GM12874 (cell line): ENCODE measurements at regions not wholly inside any gene's neighbourhood (a gene's known extent, or its start where the extent isn't known, plus 50 kb on each side); places are given as distances from the start of the nearest gene placed in this dataset.

Experiments used
- CTCF ChIP-seq: IDR thresholded peaks from 2 replicates; pipeline ENCODE4 v1.5.1; 2011; ENCODE audit warnings: low read depth, mild to moderate bottlenecking, control low read depth, low read length, moderate library complexity; ENCODE audit not compliant: insufficient read depth

DNA sequence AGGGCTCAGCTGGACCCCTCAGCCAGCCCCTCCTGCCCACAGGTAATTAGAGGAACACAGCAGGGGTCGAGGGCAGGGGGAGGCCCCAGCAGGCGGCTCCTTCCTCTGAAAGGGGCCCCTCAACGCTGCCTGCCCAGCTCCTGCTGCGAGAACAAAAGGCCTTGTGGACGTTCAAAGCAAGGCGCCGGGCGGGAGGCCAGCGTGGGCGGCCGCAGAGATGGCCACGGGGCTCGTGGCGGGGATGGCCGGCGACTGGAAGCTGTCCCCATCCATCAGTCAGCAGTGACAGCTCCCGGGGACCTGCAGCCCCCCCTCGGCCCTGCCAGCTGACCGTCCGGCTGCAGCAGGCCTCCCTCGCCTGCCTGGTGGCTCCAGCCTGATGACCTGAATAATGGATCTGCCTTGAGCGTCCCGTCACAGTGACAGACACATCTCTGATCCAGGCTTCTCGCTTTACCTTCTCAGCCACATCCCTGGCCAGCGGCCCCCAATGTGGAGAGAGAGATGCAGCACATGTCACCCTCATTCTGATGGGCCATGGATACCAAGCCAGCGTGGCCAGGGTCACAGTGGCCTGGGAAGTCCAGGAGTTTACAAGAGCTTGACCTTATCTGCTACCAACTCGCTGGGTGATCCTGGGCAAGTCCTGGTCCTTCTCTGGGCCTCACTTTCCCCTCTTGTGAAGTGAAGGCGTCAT is 159.3 kb downstream of the MN1 start:
- no peak for TF ChIP-seq CTCF

DNA sequence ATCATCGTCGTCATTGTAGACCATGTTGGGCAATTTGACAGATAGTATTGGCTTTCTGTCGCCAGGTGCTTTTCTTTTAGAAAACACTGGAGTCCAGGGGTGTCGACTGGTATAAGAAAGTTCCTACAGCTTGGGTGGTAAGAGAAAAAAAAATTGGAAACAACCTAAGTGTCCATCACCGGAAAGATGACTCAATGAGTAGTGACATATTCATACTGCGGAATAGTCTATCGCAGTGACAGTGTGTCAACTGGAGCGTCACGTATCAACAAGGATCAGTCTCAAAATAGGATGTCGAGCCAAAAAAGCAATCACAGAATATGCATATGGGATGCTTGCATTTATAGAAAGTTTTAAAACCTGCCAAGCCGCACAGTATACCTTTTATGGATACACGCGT is 157.6 kb downstream of the MN1 start:
- no peak for TF ChIP-seq CTCF

DNA sequence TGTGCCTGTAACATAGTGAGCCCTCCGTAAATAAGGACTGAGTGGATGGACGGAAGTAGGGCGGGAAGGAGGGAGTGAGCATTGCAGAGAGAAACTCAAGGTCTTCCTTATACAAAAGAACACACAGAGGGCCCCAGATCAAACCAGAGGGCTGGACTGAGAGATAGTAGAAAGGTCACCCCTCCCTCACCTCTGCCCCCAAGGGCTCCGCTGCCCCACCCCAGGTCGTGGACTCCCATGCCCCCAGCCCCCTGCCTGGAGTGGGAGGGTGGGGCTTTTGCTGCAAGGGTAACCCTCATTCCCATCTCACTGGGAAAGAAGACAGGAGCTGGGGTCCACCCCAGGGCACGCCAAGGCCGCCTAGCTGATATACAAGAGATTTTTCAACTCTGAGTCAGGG is 157.0 kb downstream of the MN1 start:
- TF ChIP-seq CTCF: no peak

- no peak for TF ChIP-seq CTCF
Measured at GRCh38 chr22:27647540-27647939, 154.0 kb downstream of the MN1 start.

GRCh38 chr22:27648074-27648473 is 153.5 kb downstream of the MN1 start:
- no peak for TF ChIP-seq CTCF

- no peak for TF ChIP-seq CTCF
Measured at GRCh38 chr22:27648853-27649252, 152.7 kb downstream of the MN1 start.

GRCh38 chr22:27650572-27650971 is 151.0 kb downstream of the MN1 start:
- no peak for TF ChIP-seq CTCF
